OCI-LY7 (cell line): ENCODE measurements at regions not wholly inside any gene's neighbourhood (a gene's known extent, or its start where the extent isn't known, plus 50 kb on each side); places are given as distances from the start of the nearest gene placed in this dataset.

Experiments used
- BruUV-seq: library from RNA; stranded (reverse); fragments of 400-500 nt; replicated peaks from 2 replicates; lab custom pipeline; 2021; lab: Mats Ljungman, UMichigan
- CTCF ChIA-PET: fragments of 300-600 bp; sonication (Branson Sonifier 250); formaldehyde crosslinking; loops from one replicate; lab custom pipeline; 2022; ENCODE audit warnings: antibody characterized with exemption; ENCODE audit not compliant: unreplicated experiment; lab: Charles Lee
- POLR2A ChIA-PET: fragments of 300-600 bp; sonication (Branson Sonifier 250); formaldehyde crosslinking; loops from one replicate; lab custom pipeline; 2022; ENCODE audit warnings: antibody characterized with exemption; lab: Charles Lee
- DNase-seq: peaks from one replicate; pipeline ENCODE4 v3.0.0-alpha.2; 2015; ENCODE audit warnings: low spot score
- H2AFZ ChIP-seq: fragments of 200-600 bp; sonication (generic), shearing (Covaris generic); 2 replicates; pipeline ENCODE4 v1.6.1; 2014; ENCODE audit warnings: mild to moderate bottlenecking, antibody characterized with exemption, low read length, moderate library complexity
- H3K27ac ChIP-seq: fragments of 200-600 bp; sonication (generic); 2 replicates; pipeline ENCODE4 v1.5.1; 2014; ENCODE audit warnings: mixed run types, low read depth, mild to moderate bottlenecking, moderate library complexity, low read length, inconsistent platforms; ENCODE audit not compliant: poor library complexity, severe bottlenecking
- H3K36me3 ChIP-seq: fragments of 200-600 bp; sonication (generic); 2 replicates; pipeline ENCODE4 v1.6.1; 2014; ENCODE audit warnings: mild to moderate bottlenecking, antibody characterized with exemption, low read length, moderate library complexity, mixed read lengths; ENCODE audit not compliant: insufficient read depth
- H3K4me1 ChIP-seq: fragments of 200-600 bp; sonication (generic); 2 replicates; pipeline ENCODE4 v1.5.1; 2014; ENCODE audit warnings: mild to moderate bottlenecking, low read length; ENCODE audit not compliant: insufficient read depth, poor library complexity, severe bottlenecking
- H3K4me2 ChIP-seq: fragments of 200-600 bp; sonication (generic); 2 replicates; pipeline ENCODE4 v1.6.1; 2014; ENCODE audit warnings: mild to moderate bottlenecking, low read length
- H3K4me3 ChIP-seq: fragments of 200-600 bp; sonication (generic); 2 replicates; pipeline ENCODE4 v1.5.1; 2014; ENCODE audit warnings: mild to moderate bottlenecking, low read depth, low read length; ENCODE audit not compliant: poor library complexity, severe bottlenecking
- H3K79me2 ChIP-seq: fragments of 200-600 bp; sonication (generic); 2 replicates; pipeline ENCODE4 v1.6.1; 2016; ENCODE audit warnings: low read depth, mild to moderate bottlenecking, low read length, moderate library complexity, mixed read lengths; ENCODE audit not compliant: insufficient read depth
- H3K9me2 ChIP-seq: fragments of 200-600 bp; sonication (generic); 2 replicates; pipeline ENCODE4 v1.6.1; 2016; ENCODE audit warnings: mild to moderate bottlenecking, low read length, mixed read lengths; ENCODE audit not compliant: insufficient read depth
- H3K9me3 ChIP-seq: fragments of 200-600 bp; sonication (generic); 2 replicates; pipeline ENCODE4 v1.6.1; 2014; ENCODE audit warnings: mild to moderate bottlenecking, mixed run types, low read length, mixed read lengths
- H4K20me1 ChIP-seq: fragments of 200-600 bp; sonication (generic); 2 replicates; pipeline ENCODE4 v1.6.1; 2014; ENCODE audit warnings: mild to moderate bottlenecking, antibody characterized with exemption, low read length, moderate library complexity, mixed read lengths; ENCODE audit not compliant: insufficient read depth
- EZH2phosphoT487 ChIP-seq: fragments of 200-600 bp; sonication (generic); IDR thresholded peaks from 2 replicates; pipeline ENCODE4 v1.6.1; 2018; ENCODE audit warnings: low read depth, borderline replicate concordance, mild to moderate bottlenecking, mixed run types, antibody characterized with exemption, low read length, moderate library complexity, mixed read lengths
- intact Hi-C: fragments of 100-400 bp; cut with micrococcal nuclease; formaldehyde crosslinking; loops from one replicate; pipeline ENCODE4 v1.10.0; 2022; ENCODE audit not compliant: unreplicated experiment
- TF ChIP-seq, protein P1 (sequence below): fragments of 200-600 bp; sonication (generic); conservative IDR thresholded peaks from 2 replicates; pipeline ENCODE4 v1.5.1; 2014; ENCODE audit warnings: mild to moderate bottlenecking, antibody characterized with exemption, low read length, moderate library complexity, mixed read lengths

DNA sequence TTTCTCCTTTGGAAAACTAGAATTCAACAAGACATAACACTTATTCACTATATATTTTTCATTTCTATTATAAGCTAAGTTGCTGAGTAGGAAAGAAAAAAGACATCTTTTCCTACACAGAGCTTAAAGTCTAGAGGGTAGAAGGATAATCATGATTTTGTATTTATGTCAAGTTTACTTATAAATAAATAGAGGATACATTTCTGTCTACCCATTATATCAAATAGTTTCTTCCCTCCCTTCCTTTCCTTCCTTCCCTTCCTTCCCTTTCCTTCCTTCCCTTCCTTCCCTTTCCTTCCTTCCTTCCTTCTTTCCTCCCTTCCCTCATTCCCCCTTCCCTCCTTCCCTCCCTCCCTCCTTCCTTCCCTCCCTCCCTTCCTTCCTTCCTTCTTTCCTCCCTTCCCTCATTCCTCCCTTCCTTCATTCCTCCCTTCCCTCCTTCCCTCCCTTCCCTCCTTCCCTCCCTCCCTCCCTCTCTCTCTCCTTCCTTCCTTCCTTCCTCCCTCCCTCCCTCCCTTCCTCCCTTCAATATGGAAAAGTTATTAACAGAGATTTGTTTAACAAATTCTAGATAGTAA lies 308.4 kb upstream of the COL3A1 start:
- intact Hi-C loops: no loop called here
- Histone ChIP-seq H3K9me2 (no peaks in the 10 kb centered on the region), H3K4me1 (no peaks in the 10 kb centered on the region), H3K4me2 (no peak overlapping the region), H3K79me2 (no peaks in the 10 kb centered on the region), H3K4me3 (no peak overlapping the region), H3K36me3 (no peaks in the 10 kb centered on the region), H4K20me1 (no peaks in the 10 kb centered on the region), H3K9me3 (no peaks in the 10 kb centered on the region), H3K27ac (no peak overlapping the region), H2AFZ (no peak overlapping the region)
- DNase-seq: no peak
- ChIA-PET CTCF (no interaction called here), POLR2A (interaction anchor here (0.7 to 0.9 kb wide), 2 partner anchors 8 to 11 kb away, joined by 3 read pairs; no protein-coding TSS in a partner anchor)
- no peak for TF ChIP-seq EZH2phosphoT487
- TF ChIP-seq, protein P1, sequence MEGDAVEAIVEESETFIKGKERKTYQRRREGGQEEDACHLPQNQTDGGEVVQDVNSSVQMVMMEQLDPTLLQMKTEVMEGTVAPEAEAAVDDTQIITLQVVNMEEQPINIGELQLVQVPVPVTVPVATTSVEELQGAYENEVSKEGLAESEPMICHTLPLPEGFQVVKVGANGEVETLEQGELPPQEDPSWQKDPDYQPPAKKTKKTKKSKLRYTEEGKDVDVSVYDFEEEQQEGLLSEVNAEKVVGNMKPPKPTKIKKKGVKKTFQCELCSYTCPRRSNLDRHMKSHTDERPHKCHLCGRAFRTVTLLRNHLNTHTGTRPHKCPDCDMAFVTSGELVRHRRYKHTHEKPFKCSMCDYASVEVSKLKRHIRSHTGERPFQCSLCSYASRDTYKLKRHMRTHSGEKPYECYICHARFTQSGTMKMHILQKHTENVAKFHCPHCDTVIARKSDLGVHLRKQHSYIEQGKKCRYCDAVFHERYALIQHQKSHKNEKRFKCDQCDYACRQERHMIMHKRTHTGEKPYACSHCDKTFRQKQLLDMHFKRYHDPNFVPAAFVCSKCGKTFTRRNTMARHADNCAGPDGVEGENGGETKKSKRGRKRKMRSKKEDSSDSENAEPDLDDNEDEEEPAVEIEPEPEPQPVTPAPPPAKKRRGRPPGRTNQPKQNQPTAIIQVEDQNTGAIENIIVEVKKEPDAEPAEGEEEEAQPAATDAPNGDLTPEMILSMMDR: no peak
- BruUV-seq: no TSS peak

DNA sequence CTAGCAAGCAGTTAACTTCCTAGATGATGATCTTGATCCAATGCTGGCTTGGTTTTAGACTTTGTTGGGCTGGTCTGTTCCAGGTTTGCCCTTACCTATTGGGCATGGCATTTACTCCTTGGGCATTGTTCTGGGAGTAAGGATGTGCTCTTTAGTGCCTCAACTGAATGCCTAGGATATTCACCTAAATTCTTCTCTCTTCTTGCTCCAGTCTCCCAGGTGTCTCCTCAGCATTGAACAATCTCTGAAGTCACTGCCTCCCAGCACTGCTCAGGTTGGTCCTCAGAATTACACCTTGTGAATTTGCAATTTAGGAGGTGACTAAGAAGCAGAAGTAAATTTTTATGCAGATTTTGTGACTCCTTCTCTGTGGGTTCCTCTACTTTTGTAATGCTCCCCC lies 307.7 kb upstream of the COL3A1 start:
- no peak overlapping the region for H3K27ac ChIP-seq
- H3K79me2 ChIP-seq: no peaks in the 10 kb centered on the region
- no peaks in the 10 kb centered on the region for H3K9me3 ChIP-seq
- no peak overlapping the region for H3K4me3 ChIP-seq
- no peaks in the 10 kb centered on the region for H3K9me2 ChIP-seq
- H2AFZ ChIP-seq: no peak overlapping the region
- H4K20me1 ChIP-seq: no peaks in the 10 kb centered on the region
- ChIA-PET POLR2A (no interaction called here), CTCF (no interaction called here)
- H3K4me1 ChIP-seq: no peaks in the 10 kb centered on the region
- H3K36me3 ChIP-seq: no peaks in the 10 kb centered on the region
- TF ChIP-seq, protein P1: no peak
- no peak for TF ChIP-seq EZH2phosphoT487
- no peak for DNase-seq
- H3K4me2 ChIP-seq: no peak overlapping the region
- intact Hi-C loops: no loop called here
- BruUV-seq: no TSS peak

GRCh38 chr2:188668017-188668680 lies 306.0 kb upstream of the COL3A1 start:
- Histone ChIP-seq H3K79me2 (no peaks in the 10 kb centered on the region), H3K4me2 (no peak overlapping the region), H3K4me3 (no peak overlapping the region), H3K36me3 (no peaks in the 10 kb centered on the region), H3K4me1 (no peaks in the 10 kb centered on the region), H2AFZ (no peak overlapping the region), H3K9me3 (no peaks in the 10 kb centered on the region), H4K20me1 (no peaks in the 10 kb centered on the region), H3K9me2 (no peaks in the 10 kb centered on the region), H3K27ac (no peak overlapping the region)
- intact Hi-C loops: no loop called here
- ChIA-PET POLR2A (no interaction called here), CTCF (no interaction called here)
- BruUV-seq: no TSS peak
- no peak for DNase-seq
- TF ChIP-seq EZH2phosphoT487: no peak
- TF ChIP-seq, protein P1: no peak
